ENCODE measurements at regions not wholly inside any gene's neighbourhood (a gene's known extent, or its start where the extent isn't known, plus 50 kb on each side); places are given as distances from the start of the nearest gene placed in this dataset.

DNA sequence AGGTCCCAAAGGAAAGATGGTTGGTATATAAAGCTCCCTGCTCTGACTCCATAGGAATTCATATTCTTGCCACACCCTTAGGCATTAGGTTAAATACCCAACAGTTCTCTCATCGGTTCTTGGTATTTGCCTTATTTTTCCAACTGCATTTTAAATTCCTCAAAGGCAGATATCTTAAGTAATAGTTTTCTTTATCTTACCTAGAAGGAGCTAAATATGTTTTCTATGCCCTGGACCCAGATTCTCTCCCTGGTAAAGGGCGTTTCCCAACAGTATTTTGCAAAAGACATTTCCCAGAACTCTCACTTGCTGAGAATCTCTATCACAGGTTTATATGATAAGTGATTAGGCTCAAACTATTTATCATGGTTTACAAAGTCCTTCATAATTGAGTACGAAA lies 158.6 kb upstream of the BDNF start:
- DNase-seq (ENCODE audit: low read depth), result no peak

DNA sequence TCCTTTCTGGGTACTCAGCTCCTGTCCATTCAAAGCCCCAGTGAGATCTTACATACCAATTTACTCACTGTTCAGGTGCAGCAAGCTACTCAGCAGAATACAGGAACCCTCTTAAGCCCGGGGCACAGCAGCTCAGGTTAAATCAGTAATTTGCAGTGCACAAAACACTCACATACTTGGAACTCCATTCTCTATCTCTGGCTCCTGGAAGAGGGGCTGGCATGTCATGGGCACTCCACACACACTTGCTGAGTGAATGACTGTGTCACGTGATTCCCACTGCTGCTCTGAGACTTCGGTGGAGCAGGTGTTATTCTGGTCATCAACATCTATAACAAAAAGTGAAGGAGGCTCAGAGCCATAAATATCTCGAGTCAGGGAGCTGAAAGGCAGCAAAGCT lies 157.3 kb upstream of the BDNF start:
- DNase-seq (ENCODE audit: low read depth), result no peak

DNA sequence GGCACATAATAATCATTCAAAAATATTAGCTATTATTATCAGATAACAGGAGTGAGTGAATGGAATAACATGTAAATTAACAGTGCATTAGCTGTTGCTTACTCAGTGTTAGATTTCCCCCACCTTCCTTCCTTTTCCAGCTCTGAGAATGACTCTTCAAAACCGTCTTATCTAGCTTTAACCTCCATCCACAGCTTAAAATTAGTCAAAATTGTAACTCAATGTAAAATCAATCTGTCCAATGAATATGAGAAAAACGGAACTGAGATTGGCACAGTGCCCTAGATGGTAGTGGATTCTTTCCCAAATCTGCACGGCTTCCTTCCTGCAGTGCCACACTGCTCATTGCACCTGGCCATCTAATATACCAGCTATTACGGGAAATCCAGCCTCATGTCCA lies 156.8 kb upstream of the BDNF start:
- no peak for DNase-seq (ENCODE audit: low read depth)

- DNase-seq (ENCODE audit: low read depth), result no peak
These were observed 148.2 kb upstream of the BDNF start for GRCh38 chr11:27848423-27848822.

DNA sequence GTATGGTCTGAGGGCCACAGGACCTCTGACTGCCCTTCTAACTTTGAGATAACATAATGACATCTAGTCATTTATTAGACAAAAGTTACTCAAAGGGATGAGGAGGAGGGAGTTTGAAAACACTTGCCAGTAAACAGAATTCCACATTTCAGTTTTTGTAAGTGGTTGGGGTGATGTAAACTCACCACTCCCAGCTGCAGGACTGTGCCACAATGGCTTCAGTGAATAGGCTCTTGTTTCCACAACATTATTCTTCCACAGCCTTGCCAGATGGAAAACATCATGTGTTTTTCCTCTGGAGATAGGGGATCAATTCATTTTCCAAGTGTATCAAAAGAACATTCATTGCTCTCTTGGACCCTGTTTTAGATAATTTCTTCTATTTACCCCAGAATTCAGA lies 147.2 kb upstream of the BDNF start:
- DNase-seq (ENCODE audit: low read depth), result no peak

DNA sequence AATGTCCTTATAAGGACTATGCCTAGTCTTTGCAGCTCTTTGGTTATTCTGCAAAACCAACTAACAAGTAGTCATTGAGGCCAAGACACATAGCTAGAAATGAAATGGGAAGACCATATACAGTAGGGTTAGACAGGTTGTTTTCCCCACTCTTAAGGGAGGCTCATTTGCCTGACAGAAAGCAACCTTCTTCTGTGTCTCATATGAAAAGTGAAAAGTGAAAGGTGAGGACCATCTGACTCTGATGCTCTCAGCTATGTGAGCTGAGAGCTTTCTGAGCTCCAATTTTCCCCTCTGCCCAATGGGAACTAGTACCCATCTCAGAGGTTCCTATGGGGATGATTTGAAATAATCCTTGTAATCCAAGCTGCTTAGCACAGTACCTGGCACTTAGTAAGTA lies 142.0 kb upstream of the BDNF start:
- no peak for DNase-seq (ENCODE audit: low read depth)

GRCh38 chr11:27841023-27841422 lies 140.8 kb upstream of the BDNF start:
- DNase-seq (ENCODE audit: low read depth), result no peak

DNA sequence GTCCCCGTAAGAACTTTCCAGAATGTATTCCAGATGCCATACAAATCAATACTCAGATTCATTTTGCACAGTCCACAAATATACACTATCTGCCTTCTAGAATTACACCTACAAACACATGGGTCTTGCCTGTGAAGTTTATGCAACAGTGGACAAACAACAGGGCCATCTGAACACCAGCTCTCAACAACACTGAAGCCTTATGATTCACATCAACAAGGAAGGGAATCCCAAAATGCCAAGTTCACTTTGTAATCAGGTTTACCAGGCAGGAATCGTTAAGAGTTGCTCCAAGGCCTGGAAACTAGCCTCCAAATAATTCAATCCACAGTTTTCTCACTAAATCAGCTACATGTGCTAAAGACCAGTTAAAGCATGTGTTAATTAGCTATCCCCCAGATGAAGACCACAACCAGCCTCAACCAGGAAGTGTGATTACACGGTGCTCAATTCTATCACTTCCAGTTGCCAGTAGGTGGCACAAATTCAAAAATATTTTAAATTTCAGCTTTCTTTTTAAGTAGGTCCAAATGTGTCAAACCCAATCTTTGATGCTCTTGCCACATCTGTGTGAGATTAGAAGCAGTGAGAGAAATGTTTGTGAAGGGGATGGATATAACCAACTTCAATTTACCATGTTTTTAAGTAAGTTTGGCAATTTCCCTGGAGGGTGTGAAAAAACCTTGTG lies 139.1 kb upstream of the BDNF start:
- DNase-seq (ENCODE audit: low read depth), result no peak

GRCh38 chr11:27838674-27839073 lies 138.4 kb upstream of the BDNF start:
- no peak for DNase-seq (ENCODE audit: low read depth)

GRCh38 chr11:27837895-27838563 lies 137.8 kb upstream of the BDNF start:
- no peak for DNase-seq (ENCODE audit: low read depth)

GRCh38 chr11:27830206-27830605 lies 130.0 kb upstream of the BDNF start:
- no peak for DNase-seq (ENCODE audit: low read depth)

DNA sequence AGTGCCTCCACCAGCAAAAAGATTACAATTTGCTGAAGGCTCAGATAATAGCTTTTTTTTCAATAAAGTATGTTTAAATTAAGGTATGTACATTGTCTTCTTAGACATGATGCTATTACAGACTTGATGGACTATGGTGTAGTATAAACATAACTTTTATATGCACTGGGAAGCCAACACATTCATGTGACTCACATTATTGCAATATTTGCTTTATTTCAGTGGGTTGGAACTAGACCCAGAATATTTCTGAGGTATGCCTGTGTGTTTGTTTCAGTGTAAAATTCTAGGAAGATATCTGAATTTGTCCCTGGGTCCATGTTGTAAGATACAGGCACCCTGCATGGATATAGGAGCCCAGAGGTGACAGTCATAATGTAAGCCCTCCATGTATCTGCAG lies 120.0 kb upstream of the BDNF start:
- no peak for DNase-seq (ENCODE audit: low read depth)

DNA sequence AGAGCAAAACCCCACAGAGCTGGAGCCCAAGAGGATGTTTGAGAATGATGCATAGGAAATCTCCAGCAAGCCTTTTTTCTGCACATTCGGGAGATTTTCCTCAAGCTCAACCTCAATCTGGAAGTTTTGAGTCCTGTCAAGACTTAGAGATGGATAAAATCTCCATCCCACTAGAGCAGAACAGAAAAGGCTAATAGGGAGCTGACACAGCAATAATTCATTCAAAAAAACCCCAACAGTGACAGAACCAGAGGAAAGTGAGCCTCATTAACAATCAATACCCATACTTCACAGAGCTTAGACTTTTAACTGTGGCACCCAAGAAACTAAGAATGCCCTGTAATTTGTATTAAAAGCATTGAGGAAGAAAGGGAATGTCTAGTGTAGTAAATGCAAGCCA lies 115.9 kb upstream of the BDNF start:
- no peak for DNase-seq (ENCODE audit: low read depth)

DNA sequence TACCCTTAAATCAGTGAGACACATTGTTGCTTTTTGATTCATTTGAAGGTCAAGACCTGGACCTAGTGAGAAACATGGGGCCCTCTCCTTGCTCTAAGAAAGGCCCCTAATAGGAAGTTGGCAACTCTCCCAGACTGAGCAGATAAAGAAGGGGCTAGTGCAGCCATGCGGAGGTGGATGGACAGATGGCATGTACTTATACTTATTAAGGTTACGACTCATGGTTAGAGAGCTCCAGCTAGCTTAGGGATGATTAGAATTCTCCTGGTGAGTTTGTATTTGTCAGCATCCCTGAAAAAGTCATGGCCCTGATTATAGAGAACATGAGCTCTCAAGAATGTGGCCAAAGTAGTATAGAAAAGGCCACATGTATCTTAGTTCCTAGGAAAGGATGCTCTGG lies 112.1 kb upstream of the BDNF start:
- no peak for DNase-seq (ENCODE audit: low read depth)

- DNase-seq (ENCODE audit: low read depth), result no peak
These were observed 107.3 kb upstream of the BDNF start for GRCh38 chr11:27807596-27807995.

DNA sequence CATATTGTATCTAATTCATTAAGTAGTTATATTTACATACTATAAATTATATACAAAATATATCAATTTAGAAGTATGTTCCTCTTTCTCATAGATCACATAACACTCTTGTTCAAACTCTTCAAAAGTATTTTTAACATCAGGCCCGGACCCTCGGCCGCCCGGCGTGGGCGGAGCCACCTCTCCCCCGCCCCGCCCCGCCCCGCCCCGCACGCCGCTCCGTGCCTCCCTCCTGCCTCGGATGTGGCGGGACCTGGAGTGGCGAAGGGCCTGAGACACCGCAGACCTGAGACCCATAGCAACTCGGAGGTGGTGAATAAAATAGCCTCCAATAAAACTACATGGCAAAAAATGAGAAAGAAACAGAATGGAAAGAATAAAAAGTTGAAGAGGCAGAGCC lies 105.9 kb upstream of the BDNF start:
- no peak for DNase-seq (ENCODE audit: low read depth)

DNA sequence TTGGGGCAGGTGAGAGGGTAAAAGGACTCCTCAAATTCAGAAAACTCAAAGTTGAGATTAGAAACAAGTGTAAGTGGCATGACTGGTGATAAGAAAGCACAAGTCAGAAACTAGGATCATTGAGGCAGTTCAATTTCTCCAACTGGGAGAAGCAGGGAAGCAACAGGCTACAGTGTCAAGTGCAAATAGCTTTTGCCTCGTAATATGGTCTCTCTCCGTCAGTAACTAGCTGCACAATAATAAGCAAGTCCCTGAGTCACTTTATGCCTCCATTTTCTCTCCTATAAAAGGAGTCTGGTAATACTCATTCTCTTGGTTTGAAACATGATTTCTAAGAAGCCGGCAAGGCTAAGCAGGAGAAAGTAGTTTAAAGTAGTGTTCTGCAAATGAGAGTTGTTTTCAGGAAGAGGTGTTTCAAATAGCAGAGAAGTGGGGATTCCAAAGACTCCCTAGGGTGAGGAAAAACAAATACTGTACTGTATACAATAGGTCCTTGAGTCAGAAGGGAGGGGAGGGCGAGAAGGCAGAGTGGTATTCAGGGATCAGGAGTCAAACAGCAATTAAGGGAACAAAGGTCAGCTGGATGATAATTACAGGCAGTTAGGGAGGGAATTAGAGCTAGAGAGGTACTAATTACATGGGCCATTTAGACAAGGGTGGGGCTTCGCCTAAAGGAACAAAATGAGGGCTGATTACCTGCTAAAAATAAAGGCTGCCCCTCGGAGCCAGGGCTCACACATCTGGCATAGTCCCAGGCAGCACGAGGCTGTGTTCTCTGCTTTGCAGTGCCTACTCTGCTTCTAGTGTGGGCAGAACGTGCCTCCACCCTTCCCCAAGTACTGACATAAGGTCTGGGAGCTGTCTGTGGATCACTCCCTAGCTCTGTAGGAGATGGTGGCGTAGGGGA lies 96.0 kb upstream of the BDNF start:
- DNase-seq (ENCODE audit: low read depth), result no peak

DNA sequence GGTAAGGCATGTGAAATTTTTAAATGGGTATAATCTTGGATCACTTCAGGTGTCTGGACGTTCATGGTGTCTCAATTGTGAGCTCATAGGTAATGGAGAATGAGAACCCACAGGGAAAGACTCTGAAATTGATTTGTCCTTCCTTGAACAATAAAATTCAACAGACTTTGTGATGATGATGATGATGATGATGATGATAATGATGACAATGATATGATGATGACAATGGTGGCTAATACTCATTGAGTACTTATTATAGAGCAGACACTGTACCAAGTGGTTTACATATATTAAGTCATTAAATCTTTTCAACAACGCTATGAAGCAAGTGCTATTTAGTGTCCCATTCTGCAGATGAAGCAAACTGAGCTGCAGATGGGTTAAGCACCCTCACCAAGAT lies 86.6 kb upstream of the BDNF start:
- no peak for DNase-seq (ENCODE audit: low read depth)

DNA sequence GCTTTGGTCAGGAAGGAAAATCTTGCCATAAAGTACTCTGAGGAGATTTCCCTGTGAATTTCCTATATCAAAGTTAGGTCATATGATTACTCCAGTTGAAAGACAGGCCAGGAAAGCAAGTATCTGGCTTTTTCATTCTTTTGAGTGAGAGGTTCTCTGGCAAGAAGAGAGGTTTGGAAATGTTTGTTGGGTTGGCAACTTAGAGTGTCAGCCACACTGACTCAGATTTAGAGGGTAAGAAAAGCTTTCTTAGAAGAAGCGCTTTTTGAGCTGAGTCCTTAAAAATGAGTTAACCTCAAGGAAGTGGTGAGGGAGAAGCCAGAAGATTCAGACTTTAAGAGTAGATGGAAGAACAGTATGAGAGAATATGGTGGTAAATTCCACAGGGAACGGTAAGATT lies 86.1 kb upstream of the BDNF start:
- DNase-seq (ENCODE audit: low read depth), result no peak

- DNase-seq (ENCODE audit: low read depth), result no peak
These were observed 83.6 kb upstream of the BDNF start for GRCh38 chr11:27783701-27784355.

GRCh38 chr11:27777033-27777432 lies 76.8 kb upstream of the BDNF start:
- no peak for DNase-seq (ENCODE audit: low read depth)

- no peak for DNase-seq (ENCODE audit: low read depth)
These were observed 73.6 kb upstream of the BDNF start for GRCh38 chr11:27773884-27774283.

DNA sequence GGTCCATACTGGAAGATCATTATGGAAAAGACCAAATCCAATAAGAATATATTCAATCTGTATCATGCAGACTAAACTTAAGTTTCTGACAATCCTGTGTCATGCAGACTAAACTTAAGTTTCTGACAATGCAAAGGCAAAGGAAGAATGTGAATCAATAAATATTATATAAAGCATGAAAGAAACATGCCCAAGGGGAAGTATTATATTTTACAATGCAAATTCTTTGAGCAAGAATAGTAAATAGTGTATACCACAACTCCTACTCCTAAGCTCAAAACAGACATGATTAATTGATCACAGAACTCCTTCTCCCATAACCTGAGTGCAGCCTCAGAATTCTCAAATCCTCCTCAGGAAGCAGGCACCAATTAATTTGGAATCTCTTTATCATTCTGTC lies 71.3 kb upstream of the BDNF start:
- DNase-seq (ENCODE audit: low read depth), result no peak
